ENCODE measurements at regions not wholly inside any gene's neighbourhood (a gene's known extent, or its start where the extent isn't known, plus 50 kb on each side); places are given as distances from the start of the nearest gene placed in this dataset.

DNA sequence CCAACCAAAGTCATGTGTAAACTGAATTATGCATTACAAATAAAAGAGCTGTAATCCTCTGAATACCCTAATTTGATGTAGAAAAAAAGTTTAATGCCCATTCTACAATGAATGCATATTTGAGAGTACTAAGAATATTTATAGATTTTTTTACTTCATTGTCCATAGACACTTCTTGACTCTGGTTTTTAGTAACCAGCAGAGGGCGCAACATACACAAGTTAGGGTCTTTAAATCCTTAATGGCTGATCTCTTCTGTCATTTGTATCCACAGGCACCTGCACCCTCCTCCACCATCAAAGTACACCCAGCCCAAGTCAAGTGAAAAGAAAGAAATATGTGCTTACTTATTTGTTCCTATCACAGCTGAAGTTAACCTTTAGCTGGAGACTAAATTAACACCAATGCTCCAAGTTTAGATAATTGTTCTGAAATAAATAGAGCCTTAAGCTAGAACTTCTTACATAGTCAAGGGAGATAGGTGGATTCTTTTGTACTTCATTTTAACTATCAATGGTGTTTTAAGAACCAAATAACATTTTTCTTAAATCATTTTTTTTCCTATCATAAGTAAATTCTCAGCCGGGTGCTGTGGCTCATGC, 524.2 kb upstream of the DAB2 start:
- TF ChIP-seq, protein P1, sequence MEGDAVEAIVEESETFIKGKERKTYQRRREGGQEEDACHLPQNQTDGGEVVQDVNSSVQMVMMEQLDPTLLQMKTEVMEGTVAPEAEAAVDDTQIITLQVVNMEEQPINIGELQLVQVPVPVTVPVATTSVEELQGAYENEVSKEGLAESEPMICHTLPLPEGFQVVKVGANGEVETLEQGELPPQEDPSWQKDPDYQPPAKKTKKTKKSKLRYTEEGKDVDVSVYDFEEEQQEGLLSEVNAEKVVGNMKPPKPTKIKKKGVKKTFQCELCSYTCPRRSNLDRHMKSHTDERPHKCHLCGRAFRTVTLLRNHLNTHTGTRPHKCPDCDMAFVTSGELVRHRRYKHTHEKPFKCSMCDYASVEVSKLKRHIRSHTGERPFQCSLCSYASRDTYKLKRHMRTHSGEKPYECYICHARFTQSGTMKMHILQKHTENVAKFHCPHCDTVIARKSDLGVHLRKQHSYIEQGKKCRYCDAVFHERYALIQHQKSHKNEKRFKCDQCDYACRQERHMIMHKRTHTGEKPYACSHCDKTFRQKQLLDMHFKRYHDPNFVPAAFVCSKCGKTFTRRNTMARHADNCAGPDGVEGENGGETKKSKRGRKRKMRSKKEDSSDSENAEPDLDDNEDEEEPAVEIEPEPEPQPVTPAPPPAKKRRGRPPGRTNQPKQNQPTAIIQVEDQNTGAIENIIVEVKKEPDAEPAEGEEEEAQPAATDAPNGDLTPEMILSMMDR (IDR thresholded peaks at IDR 0.05) = peak; percentile 7 to 42 (median 21)
- no peaks in the 10 kb centered on the region for H3K36me3 ChIP-seq
- intact Hi-C loops (cut with DNase I) = loop anchor here (10.0 kb wide), 1 partner anchor 736 kb away; no protein-coding TSS in a partner anchor

GRCh38 chr5:39948341-39948740, 523.6 kb upstream of the DAB2 start:
- DNase-seq (ENCODE audit: low spot score in 2 of 2) = no peak
- H3K27ac ChIP-seq = no peak overlapping the region
- no peak overlapping the region for H3K4me3 ChIP-seq
- H3K36me3 ChIP-seq = no peaks in the 10 kb centered on the region
- peaks cover 0 to 10% of the 10 kb centered on the region in 2 donors for H3K9me3 ChIP-seq
- intact Hi-C loops (cut with DNase I) = loop anchor here (10.0 kb wide), 1 partner anchor 736 kb away; no protein-coding TSS in a partner anchor
- TF ChIP-seq, protein P1 (IDR thresholded peaks at IDR 0.05) = no peak
- no peaks in the 10 kb centered on the region for H3K27me3 ChIP-seq
- H3K4me1 ChIP-seq = no peaks in the 10 kb centered on the region

More for the DNA sequence above, 524.2 kb upstream of the DAB2 start:
- Histone ChIP-seq H3K4me3 (no peak overlapping the region), H3K27ac (no peak overlapping the region), H3K4me1 (no peaks in the 10 kb centered on the region), H3K27me3 (no peaks in the 10 kb centered on the region), H3K9me3 (peaks cover 0 to 10% of the 10 kb centered on the region in 2 donors)
- no peak for DNase-seq (ENCODE audit: low spot score in 2 of 2)

- H3K27me3 ChIP-seq = no peaks in the 10 kb centered on the region
- no peak overlapping the region for H3K4me3 ChIP-seq
- H3K27ac ChIP-seq = no peak overlapping the region
- H3K9me3 ChIP-seq = peaks cover 0 to 10% of the 10 kb centered on the region in 2 donors
- DNase-seq (ENCODE audit: low spot score in 2 of 2) = no peak
- no peaks in the 10 kb centered on the region for H3K4me1 ChIP-seq
- no peaks in the 10 kb centered on the region for H3K36me3 ChIP-seq
- intact Hi-C loops (cut with DNase I) = loop anchor here (10.0 kb wide), 1 partner anchor 737 kb away; no protein-coding TSS in a partner anchor
- TF ChIP-seq, protein P1 (IDR thresholded peaks at IDR 0.05) = no peak
Observed at GRCh38 chr5:39947657-39948056, 522.9 kb upstream of the DAB2 start.

DNA sequence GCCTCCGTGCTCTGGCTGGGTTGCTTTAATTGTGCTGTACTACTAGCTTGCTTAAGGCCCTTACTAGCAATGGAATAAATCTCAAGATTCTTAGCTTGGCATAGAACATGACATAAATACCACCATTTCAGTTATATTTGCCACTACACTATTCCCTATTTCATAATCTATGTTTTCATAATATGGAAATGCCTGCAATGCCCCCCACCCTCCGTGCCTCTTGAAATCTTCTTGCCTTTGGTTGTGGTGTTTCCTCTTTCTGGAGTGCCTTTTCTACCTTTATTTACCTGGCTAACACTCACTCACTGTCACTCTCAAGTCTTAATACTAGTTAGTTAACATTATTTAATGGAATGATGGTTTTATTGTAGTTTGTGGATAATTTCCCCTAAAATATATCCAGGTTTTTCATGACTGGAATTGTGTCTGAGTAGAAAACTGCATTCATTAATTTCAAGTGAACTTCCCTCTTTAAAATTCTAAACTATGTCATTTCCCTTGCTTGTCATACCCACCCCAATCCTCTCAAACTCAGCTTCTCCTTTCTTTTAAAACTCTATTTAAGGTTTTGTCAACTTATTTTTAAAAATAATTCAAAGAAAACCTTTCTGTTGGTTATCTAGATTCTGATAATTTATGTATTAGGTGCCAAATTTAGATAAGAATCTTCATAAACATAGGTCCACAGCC, 521.7 kb upstream of the DAB2 start:
- no peak for DNase-seq (ENCODE audit: low spot score in 2 of 2)
- peaks cover 0 to 4% of the 10 kb centered on the region in 2 donors for H3K9me3 ChIP-seq
- no peak overlapping the region for H3K27ac ChIP-seq
- no peak overlapping the region for H3K4me3 ChIP-seq
- intact Hi-C loops (cut with DNase I) = loop anchor here (10.0 kb wide), 1 partner anchor 738 kb away; no protein-coding TSS in a partner anchor
- no peaks in the 10 kb centered on the region for H3K27me3 ChIP-seq
- TF ChIP-seq, protein P1 (IDR thresholded peaks at IDR 0.05) = no peak
- no peaks in the 10 kb centered on the region for H3K4me1 ChIP-seq
- no peaks in the 10 kb centered on the region for H3K36me3 ChIP-seq

- Histone ChIP-seq H3K9me3 (no peaks in the 10 kb centered on the region), H3K27me3 (no peaks in the 10 kb centered on the region), H3K27ac (no peak overlapping the region), H3K4me1 (no peaks in the 10 kb centered on the region), H3K36me3 (no peaks in the 10 kb centered on the region), H3K4me3 (no peak overlapping the region)
- no peak for DNase-seq (ENCODE audit: low spot score in 2 of 2)
- intact Hi-C loops (cut with DNase I) = loop anchor here (10.0 kb wide), 1 partner anchor 739 kb away; no protein-coding TSS in a partner anchor
- TF ChIP-seq, protein P1 (IDR thresholded peaks at IDR 0.05) = no peak
Observed at GRCh38 chr5:39945870-39946269, 521.1 kb upstream of the DAB2 start.

All from ascending aorta (tissue), 2 donors.